HG02885 (cell line): ENCODE measurements at regions not wholly inside any gene's neighbourhood (a gene's known extent, or its start where the extent isn't known, plus 50 kb on each side); places are given as distances from the start of the nearest gene placed in this dataset.
A peak's percentile ranks its signal among the peaks of the same experiment; 100 is the strongest.

Source experiments
- ATAC-seq: cut with Tn5 transposase; IDR thresholded peaks from one replicate; pipeline ENCODE4 v1.9.1; 2021; ENCODE audit warnings: mild to moderate bottlenecking; ENCODE audit not compliant: unreplicated experiment, poor library complexity

GRCh38 chr9:103721056-103721455 lies 373.1 kb upstream of the SMC2 start:
- ATAC-seq: no peak

GRCh38 chr9:103730866-103731265 lies 363.2 kb upstream of the SMC2 start:
- no peak for ATAC-seq

GRCh38 chr9:103731541-103731940 lies 362.6 kb upstream of the SMC2 start:
- no peak for ATAC-seq

GRCh38 chr9:103734471-103734870 lies 359.6 kb upstream of the SMC2 start:
- no peak for ATAC-seq

- no peak for ATAC-seq
Measured at GRCh38 chr9:103755441-103755840, 338.7 kb upstream of the SMC2 start.

GRCh38 chr9:103755986-103756385 lies 338.1 kb upstream of the SMC2 start:
- no peak for ATAC-seq

- ATAC-seq: no peak
Measured at GRCh38 chr9:103757062-103757461, 337.0 kb upstream of the SMC2 start.

GRCh38 chr9:103761466-103761865 lies 332.6 kb upstream of the SMC2 start:
- no peak for ATAC-seq

GRCh38 chr9:103789686-103790085 lies 304.4 kb upstream of the SMC2 start:
- ATAC-seq: peak; percentile 99

GRCh38 chr9:103798620-103799019 lies 295.5 kb upstream of the SMC2 start:
- ATAC-seq: peak; percentile 100

GRCh38 chr9:103799959-103800358 lies 294.1 kb upstream of the SMC2 start:
- no peak for ATAC-seq

GRCh38 chr9:103802068-103802467 lies 292.0 kb upstream of the SMC2 start:
- no peak for ATAC-seq

GRCh38 chr9:103803245-103803644 lies 290.9 kb upstream of the SMC2 start:
- no peak for ATAC-seq

GRCh38 chr9:103804077-103804735 lies 289.9 kb upstream of the SMC2 start:
- ATAC-seq: no peak

- ATAC-seq: no peak
Measured at GRCh38 chr9:103809745-103810144, 284.4 kb upstream of the SMC2 start.

- no peak for ATAC-seq
Measured at GRCh38 chr9:103811462-103811861, 282.6 kb upstream of the SMC2 start.

- ATAC-seq: peak; percentile 71
Measured at GRCh38 chr9:103816146-103816545, 278.0 kb upstream of the SMC2 start.

GRCh38 chr9:103819936-103820335 lies 274.2 kb upstream of the SMC2 start:
- ATAC-seq: no peak

- ATAC-seq: no peak
Measured at GRCh38 chr9:103821115-103821514, 273.0 kb upstream of the SMC2 start.

GRCh38 chr9:103837940-103838339 lies 256.2 kb upstream of the SMC2 start:
- ATAC-seq: no peak

- peak; percentile 44 for ATAC-seq
Measured at GRCh38 chr9:103839197-103839596, 254.9 kb upstream of the SMC2 start.

- no peak for ATAC-seq
Measured at GRCh38 chr9:103867886-103868285, 226.2 kb upstream of the SMC2 start.

GRCh38 chr9:103872811-103873210 lies 221.3 kb upstream of the SMC2 start:
- no peak for ATAC-seq
